AG09319 (cell line): ENCODE measurements at regions not wholly inside any gene's neighbourhood (a gene's known extent, or its start where the extent isn't known, plus 50 kb on each side); places are given as distances from the start of the nearest gene placed in this dataset.

Experiments
- DNase-seq: peaks from one replicate; pipeline ENCODE4 v3.0.0-alpha.2; 2010; ENCODE audit warnings: low read depth; ENCODE audit errors: extremely low read depth
- TF ChIP-seq, protein P1 (sequence below): IDR thresholded peaks from 2 replicates; pipeline ENCODE4 v1.5.1; 2011; ENCODE audit warnings: low read depth, mild to moderate bottlenecking, inconsistent platforms, low read length, moderate library complexity

DNA sequence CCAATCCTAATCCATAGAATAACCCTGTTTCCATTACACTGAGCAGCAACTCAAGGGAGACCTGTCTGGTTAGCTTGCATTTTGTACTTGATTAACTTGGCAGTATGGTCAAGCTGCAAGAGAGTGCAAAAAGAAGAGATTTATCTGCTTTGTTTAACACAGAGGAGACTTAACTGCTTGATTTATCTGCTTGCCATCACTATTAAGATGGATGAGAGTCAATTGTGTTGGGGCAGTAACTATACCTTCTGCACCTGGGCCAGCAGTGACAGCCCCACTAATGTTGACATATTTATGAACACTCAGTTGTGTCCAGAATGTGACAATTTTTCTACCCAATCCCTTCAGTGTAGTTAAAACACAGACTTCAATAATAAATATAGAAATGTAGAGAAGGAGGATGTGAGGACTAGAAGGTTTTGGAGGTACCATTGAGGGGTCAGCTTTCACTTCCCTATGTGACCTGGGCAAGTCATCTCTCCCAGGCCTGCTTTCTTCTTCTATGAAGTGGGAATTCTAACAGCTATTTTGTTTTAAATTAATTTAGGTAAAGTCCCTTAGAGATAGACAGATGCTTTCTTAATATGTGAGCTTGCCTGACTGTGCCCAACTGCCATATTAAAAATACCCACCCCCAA, 159.1 kb upstream of the KCNK2 start:
- TF ChIP-seq, protein P1, sequence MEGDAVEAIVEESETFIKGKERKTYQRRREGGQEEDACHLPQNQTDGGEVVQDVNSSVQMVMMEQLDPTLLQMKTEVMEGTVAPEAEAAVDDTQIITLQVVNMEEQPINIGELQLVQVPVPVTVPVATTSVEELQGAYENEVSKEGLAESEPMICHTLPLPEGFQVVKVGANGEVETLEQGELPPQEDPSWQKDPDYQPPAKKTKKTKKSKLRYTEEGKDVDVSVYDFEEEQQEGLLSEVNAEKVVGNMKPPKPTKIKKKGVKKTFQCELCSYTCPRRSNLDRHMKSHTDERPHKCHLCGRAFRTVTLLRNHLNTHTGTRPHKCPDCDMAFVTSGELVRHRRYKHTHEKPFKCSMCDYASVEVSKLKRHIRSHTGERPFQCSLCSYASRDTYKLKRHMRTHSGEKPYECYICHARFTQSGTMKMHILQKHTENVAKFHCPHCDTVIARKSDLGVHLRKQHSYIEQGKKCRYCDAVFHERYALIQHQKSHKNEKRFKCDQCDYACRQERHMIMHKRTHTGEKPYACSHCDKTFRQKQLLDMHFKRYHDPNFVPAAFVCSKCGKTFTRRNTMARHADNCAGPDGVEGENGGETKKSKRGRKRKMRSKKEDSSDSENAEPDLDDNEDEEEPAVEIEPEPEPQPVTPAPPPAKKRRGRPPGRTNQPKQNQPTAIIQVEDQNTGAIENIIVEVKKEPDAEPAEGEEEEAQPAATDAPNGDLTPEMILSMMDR, result no peak

GRCh38 chr1:214927796-214928195, 154.7 kb upstream of the KCNK2 start:
- TF ChIP-seq, protein P1, result no peak
- DNase-seq, result no peak

More for the DNA sequence above, 159.1 kb upstream of the KCNK2 start:
- DNase-seq, result no peak

DNA sequence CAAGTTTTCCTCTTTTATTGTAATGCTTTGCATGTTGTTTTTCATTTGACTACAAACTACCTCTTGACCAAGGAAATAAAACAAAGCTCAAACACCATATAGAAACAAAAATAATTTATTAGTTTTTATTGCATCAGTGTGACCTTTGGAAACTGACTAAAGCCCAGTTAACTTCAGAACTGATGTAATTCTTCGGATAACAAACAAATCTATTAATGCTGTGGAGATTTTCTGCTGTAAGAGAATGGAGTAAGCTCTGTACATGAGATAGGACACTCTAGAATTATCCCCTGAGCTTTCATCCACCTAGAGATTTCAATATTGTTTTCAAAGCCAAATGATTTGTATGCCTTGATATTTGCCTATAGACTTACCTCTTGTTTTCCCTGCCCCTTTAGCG, 154.0 kb upstream of the KCNK2 start:
- TF ChIP-seq, protein P1, result no peak
- DNase-seq, result no peak

DNA sequence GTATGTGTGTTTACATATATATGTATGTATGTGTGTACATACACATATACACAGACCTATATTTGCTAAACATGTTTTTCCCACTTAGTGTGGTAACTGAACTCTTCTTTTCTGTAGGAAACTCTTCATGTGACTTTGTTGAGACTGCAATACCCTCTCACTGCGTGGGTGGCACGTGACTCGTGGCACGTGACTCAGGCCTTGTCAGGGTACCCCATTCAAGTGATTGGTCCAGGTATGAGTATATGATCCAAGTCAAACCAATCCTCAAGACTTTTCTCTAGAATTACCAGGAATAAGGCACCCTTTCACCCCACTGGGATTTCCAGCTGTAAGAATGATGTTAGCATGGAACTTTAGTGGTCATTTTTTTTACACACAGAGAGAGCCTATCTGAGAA, 149.2 kb upstream of the KCNK2 start:
- TF ChIP-seq, protein P1, result no peak
- DNase-seq, result no peak

GRCh38 chr1:214934045-214934444, 148.5 kb upstream of the KCNK2 start:
- TF ChIP-seq, protein P1, result no peak
- DNase-seq, result no peak

DNA sequence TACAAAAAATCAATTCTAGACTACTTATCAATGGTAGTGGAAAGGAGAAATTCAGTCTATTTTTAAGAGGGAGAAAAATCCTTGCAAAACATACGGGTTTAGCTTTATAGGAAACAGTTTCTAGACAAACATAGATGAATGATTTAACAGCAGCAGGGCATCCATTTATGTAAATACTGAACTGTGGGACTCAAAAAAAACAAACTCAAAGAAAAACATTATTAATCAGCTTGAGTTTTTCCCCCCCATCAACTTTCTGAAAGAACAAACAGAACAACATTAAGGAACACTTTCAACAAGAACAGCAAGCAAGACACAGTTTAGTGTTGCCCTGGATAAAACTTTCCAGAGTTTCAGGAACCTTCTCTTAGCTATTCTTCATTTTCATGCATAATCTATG, 147.3 kb upstream of the KCNK2 start:
- TF ChIP-seq, protein P1, result no peak
- DNase-seq, result no peak

GRCh38 chr1:214939180-214939579, 143.4 kb upstream of the KCNK2 start:
- DNase-seq, result no peak
- TF ChIP-seq, protein P1, result no peak
